IPS DF 6.9 (cell line): ENCODE measurements at regions not wholly inside any gene's neighbourhood (a gene's known extent, or its start where the extent isn't known, plus 50 kb on each side); places are given as distances from the start of the nearest gene placed in this dataset.

Experiments
- DNase-seq: peaks from one replicate; pipeline ENCODE4 v3.0.0-alpha.2; 2013; ENCODE audit warnings: low read depth, low spot score
- H3K27ac ChIP-seq: one replicate; pipeline ENCODE4 v1.5.1; 2013; ENCODE audit warnings: low read length, control low read depth
- H3K27me3 ChIP-seq: 2 replicates; pipeline ENCODE4 v1.6.1; 2013; ENCODE audit warnings: mild to moderate bottlenecking, low read length; ENCODE audit not compliant: control insufficient read depth, insufficient read depth
- H3K36me3 ChIP-seq: 2 replicates; pipeline ENCODE4 v1.6.1; 2013; ENCODE audit warnings: low read length; ENCODE audit not compliant: control insufficient read depth, insufficient read depth
- H3K4me1 ChIP-seq: 2 replicates; pipeline ENCODE4 v1.6.1; 2013; ENCODE audit warnings: low read length; ENCODE audit not compliant: control insufficient read depth, insufficient read depth
- H3K4me3 ChIP-seq: 2 replicates; pipeline ENCODE4 v1.5.1; 2013; ENCODE audit warnings: mild to moderate bottlenecking, low read length
- H3K9me3 ChIP-seq: 2 replicates; pipeline ENCODE4 v1.6.1; 2013; ENCODE audit warnings: low read length, inconsistent platforms; ENCODE audit not compliant: control insufficient read depth, insufficient read depth
- WGBS: extraction: QIAGEN DNeasy Blood & Tissue Kit; methylation state at CpG from one replicate; pipeline ENCODE4 v1.1.7; 2013; ENCODE audit warnings: mixed read lengths, missing lambda C conversion rate; ENCODE audit not compliant: insufficient read length, insufficient coverage; 5-methylcytosine and 5-hydroxymethylcytosine counted together

DNA sequence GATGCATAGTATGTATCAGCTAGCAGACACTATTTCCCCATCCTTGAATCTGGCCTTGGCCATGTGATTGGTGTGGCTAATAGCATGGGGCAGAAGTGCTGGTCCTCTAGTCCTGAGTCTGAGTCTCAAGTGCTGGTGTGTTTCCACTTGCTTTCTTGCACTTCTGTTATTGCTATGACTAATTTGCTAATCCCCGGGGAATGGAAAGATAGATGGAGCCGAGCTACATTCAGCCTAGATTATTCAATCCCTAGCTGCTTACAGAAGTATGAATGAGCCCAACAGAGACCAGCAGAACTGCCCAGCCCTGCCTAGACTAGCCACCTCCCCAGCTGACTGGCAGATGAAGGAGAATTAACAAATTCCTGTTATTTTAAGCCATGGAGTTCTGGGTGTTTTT, 53.2 kb upstream of the SYPL1 start:
- no peaks in the 10 kb centered on the region for H3K4me1 ChIP-seq
- H3K27ac ChIP-seq = no peak overlapping the region
- WGBS = no CpG with 5 or more reads among the region's 2 CpGs
- H3K9me3 ChIP-seq = peaks cover 3% of the 10 kb centered on the region; the same call in 1 of the 2 replicates
- no peak for DNase-seq
- no peak overlapping the region for H3K4me3 ChIP-seq
- H3K36me3 ChIP-seq = no peaks in the 10 kb centered on the region
- no peaks in the 10 kb centered on the region for H3K27me3 ChIP-seq

DNA sequence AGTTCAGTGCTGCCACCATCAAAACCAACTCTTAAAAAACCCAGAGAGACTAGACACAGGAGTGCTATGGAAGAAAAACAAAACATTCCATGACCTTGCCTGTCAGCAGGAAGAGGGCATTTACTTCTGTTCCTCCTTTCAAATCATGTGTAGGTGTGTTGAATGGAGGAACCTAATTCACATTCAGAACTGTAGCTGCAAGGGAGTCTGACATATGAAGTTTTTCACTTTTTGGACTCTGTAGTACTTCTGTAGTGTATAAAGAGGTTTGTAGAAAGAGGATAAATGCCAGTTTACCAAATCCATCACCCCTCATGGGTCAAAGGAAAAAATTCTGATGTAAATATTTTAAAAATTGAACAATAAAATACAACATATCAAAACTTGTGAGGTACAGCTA, 51.1 kb upstream of the SYPL1 start:
- Histone ChIP-seq H3K9me3 (peaks cover 3% of the 10 kb centered on the region; the same call in 1 of the 2 replicates), H3K4me3 (no peak overlapping the region), H3K27ac (no peak overlapping the region), H3K27me3 (no peaks in the 10 kb centered on the region), H3K36me3 (no peaks in the 10 kb centered on the region), H3K4me1 (no peaks in the 10 kb centered on the region)
- no peak for DNase-seq
